Retinal pigment epithelial cell (primary cell): ENCODE measurements at regions not wholly inside any gene's neighbourhood (a gene's known extent, or its start where the extent isn't known, plus 50 kb on each side); places are given as distances from the start of the nearest gene placed in this dataset.

Source experiments
- DNase-seq: peaks from one replicate; pipeline ENCODE4 v3.0.0-alpha.2; 2010; ENCODE audit warnings: low read depth
- H3K4me3 ChIP-seq: 2 replicates; pipeline ENCODE4 v1.5.1; 2011; ENCODE audit warnings: mild to moderate bottlenecking, low read length, control low read depth, moderate library complexity
- CTCF ChIP-seq: conservative IDR thresholded peaks from 2 replicates; pipeline ENCODE4 v1.5.1; 2011; ENCODE audit warnings: low read depth, low read length, control low read depth, inconsistent platforms

GRCh38 chr1:5567839-5568238, 424.4 kb downstream of the NPHP4 start:
- no peak overlapping the region for H3K4me3 ChIP-seq
- TF ChIP-seq CTCF, result no peak
- DNase-seq, result no peak

GRCh38 chr1:5566924-5567323, 425.3 kb downstream of the NPHP4 start:
- no peak for TF ChIP-seq CTCF
- H3K4me3 ChIP-seq, result no peak overlapping the region

GRCh38 chr1:5565281-5566125, 426.7 kb downstream of the NPHP4 start:
- no peak for TF ChIP-seq CTCF
- no peak overlapping the region for H3K4me3 ChIP-seq
- DNase-seq, result no peak

More at GRCh38 chr1:5566924-5567323, 425.3 kb downstream of the NPHP4 start:
- no peak for DNase-seq

- no peak for DNase-seq
- TF ChIP-seq CTCF, result no peak
- H3K4me3 ChIP-seq, result no peak overlapping the region
Measured at GRCh38 chr1:5564578-5565257, 427.5 kb downstream of the NPHP4 start.

- DNase-seq, result no peak
- TF ChIP-seq CTCF, result no peak
- no peak overlapping the region for H3K4me3 ChIP-seq
Measured at GRCh38 chr1:5563861-5564577, 428.2 kb downstream of the NPHP4 start.

GRCh38 chr1:5562769-5563168, 429.5 kb downstream of the NPHP4 start:
- TF ChIP-seq CTCF, result no peak
- DNase-seq, result no peak

More at GRCh38 chr1:5562769-5563168, 429.5 kb downstream of the NPHP4 start:
- H3K4me3 ChIP-seq, result no peak overlapping the region
